ENCODE measurements at regions not wholly inside any gene's neighbourhood (a gene's known extent, or its start where the extent isn't known, plus 50 kb on each side); places are given as distances from the start of the nearest gene placed in this dataset.
"Not testable (repeated sequence)": the region's sequence is repeated elsewhere in the genome, so short reads cannot be mapped to it uniquely, and the experiment has no call there.

- CTCF ChIA-PET (ENCODE audit: unreplicated experiment); DNase-seq (ENCODE audit: low spot score); BruUV-seq (replicated peaks); intact Hi-C loops (cut with micrococcal nuclease; ENCODE audit: unreplicated experiment); H3K9me3 ChIP-seq (ENCODE audit: low read length); H2AFZ ChIP-seq (ENCODE audit: low read length); H3K36me3 ChIP-seq (ENCODE audit: insufficient read depth, low read length); H4K20me1 ChIP-seq (ENCODE audit: insufficient read depth, low read length); H3K4me3 ChIP-seq (ENCODE audit: low read depth, low read length, poor library complexity, severe bottlenecking); H3K27ac ChIP-seq (ENCODE audit: low read depth, low read length, poor library complexity, severe bottlenecking); H3K4me2 ChIP-seq (ENCODE audit: low read length); H3K4me1 ChIP-seq (ENCODE audit: insufficient read depth, low read length, poor library complexity, severe bottlenecking); POLR2A ChIA-PET; H3K79me2 ChIP-seq (ENCODE audit: insufficient read depth, low read depth, low read length); H3K9me2 ChIP-seq (ENCODE audit: insufficient read depth, low read length): not testable (repeated sequence)
- TF ChIP-seq CTCF (conservative IDR thresholded peaks at IDR 0.05; ENCODE audit: low read length), result peak; percentile 37; the same call in 1 of the 2 replicates
Measured at GRCh38 chrY:11156100-11156499, 1544.9 kb upstream of the USP9Y start.

GRCh38 chrY:11156846-11157245, 1544.2 kb upstream of the USP9Y start:
- H3K9me3 ChIP-seq (ENCODE audit: low read length); H3K36me3 ChIP-seq (ENCODE audit: insufficient read depth, low read length); H4K20me1 ChIP-seq (ENCODE audit: insufficient read depth, low read length); H3K9me2 ChIP-seq (ENCODE audit: insufficient read depth, low read length); BruUV-seq (replicated peaks); H2AFZ ChIP-seq (ENCODE audit: low read length); DNase-seq (ENCODE audit: low spot score); H3K4me1 ChIP-seq (ENCODE audit: insufficient read depth, low read length, poor library complexity, severe bottlenecking); H3K4me3 ChIP-seq (ENCODE audit: low read depth, low read length, poor library complexity, severe bottlenecking); CTCF ChIA-PET (ENCODE audit: unreplicated experiment); H3K4me2 ChIP-seq (ENCODE audit: low read length); POLR2A ChIA-PET; H3K27ac ChIP-seq (ENCODE audit: low read depth, low read length, poor library complexity, severe bottlenecking); intact Hi-C loops (cut with micrococcal nuclease; ENCODE audit: unreplicated experiment); H3K79me2 ChIP-seq (ENCODE audit: insufficient read depth, low read depth, low read length): not testable (repeated sequence)

- H3K9me2 ChIP-seq (ENCODE audit: insufficient read depth, low read length); intact Hi-C loops (cut with micrococcal nuclease; ENCODE audit: unreplicated experiment); H3K4me2 ChIP-seq (ENCODE audit: low read length); CTCF ChIA-PET (ENCODE audit: unreplicated experiment); DNase-seq (ENCODE audit: low spot score); H3K4me1 ChIP-seq (ENCODE audit: insufficient read depth, low read length, poor library complexity, severe bottlenecking); H3K9me3 ChIP-seq (ENCODE audit: low read length); H3K4me3 ChIP-seq (ENCODE audit: low read depth, low read length, poor library complexity, severe bottlenecking); BruUV-seq (replicated peaks); H3K36me3 ChIP-seq (ENCODE audit: insufficient read depth, low read length); H4K20me1 ChIP-seq (ENCODE audit: insufficient read depth, low read length); H2AFZ ChIP-seq (ENCODE audit: low read length); H3K79me2 ChIP-seq (ENCODE audit: insufficient read depth, low read depth, low read length); H3K27ac ChIP-seq (ENCODE audit: low read depth, low read length, poor library complexity, severe bottlenecking); POLR2A ChIA-PET: not testable (repeated sequence)
Measured at GRCh38 chrY:11177033-11177432, 1524.0 kb upstream of the USP9Y start.

- H4K20me1 ChIP-seq (ENCODE audit: insufficient read depth, low read length); POLR2A ChIA-PET; H3K27ac ChIP-seq (ENCODE audit: low read depth, low read length, poor library complexity, severe bottlenecking); H3K79me2 ChIP-seq (ENCODE audit: insufficient read depth, low read depth, low read length); H3K4me2 ChIP-seq (ENCODE audit: low read length); H2AFZ ChIP-seq (ENCODE audit: low read length); CTCF ChIA-PET (ENCODE audit: unreplicated experiment); H3K4me3 ChIP-seq (ENCODE audit: low read depth, low read length, poor library complexity, severe bottlenecking); H3K9me2 ChIP-seq (ENCODE audit: insufficient read depth, low read length); H3K9me3 ChIP-seq (ENCODE audit: low read length); BruUV-seq (replicated peaks); DNase-seq (ENCODE audit: low spot score); intact Hi-C loops (cut with micrococcal nuclease; ENCODE audit: unreplicated experiment); H3K4me1 ChIP-seq (ENCODE audit: insufficient read depth, low read length, poor library complexity, severe bottlenecking); H3K36me3 ChIP-seq (ENCODE audit: insufficient read depth, low read length): not testable (repeated sequence)
Measured at GRCh38 chrY:11201133-11201532, 1499.9 kb upstream of the USP9Y start.

GRCh38 chrY:11214851-11215250, 1486.2 kb upstream of the USP9Y start:
- DNase-seq (ENCODE audit: low spot score); H3K9me3 ChIP-seq (ENCODE audit: low read length); intact Hi-C loops (cut with micrococcal nuclease; ENCODE audit: unreplicated experiment); CTCF ChIA-PET (ENCODE audit: unreplicated experiment); BruUV-seq (replicated peaks); H3K9me2 ChIP-seq (ENCODE audit: insufficient read depth, low read length); H3K27ac ChIP-seq (ENCODE audit: low read depth, low read length, poor library complexity, severe bottlenecking); H3K4me2 ChIP-seq (ENCODE audit: low read length); H3K36me3 ChIP-seq (ENCODE audit: insufficient read depth, low read length); H3K4me3 ChIP-seq (ENCODE audit: low read depth, low read length, poor library complexity, severe bottlenecking); H4K20me1 ChIP-seq (ENCODE audit: insufficient read depth, low read length); H3K79me2 ChIP-seq (ENCODE audit: insufficient read depth, low read depth, low read length); H3K4me1 ChIP-seq (ENCODE audit: insufficient read depth, low read length, poor library complexity, severe bottlenecking); POLR2A ChIA-PET; H2AFZ ChIP-seq (ENCODE audit: low read length): not testable (repeated sequence)
